PC-9 (cell line): ENCODE measurements at regions not wholly inside any gene's neighbourhood (a gene's known extent, or its start where the extent isn't known, plus 50 kb on each side); places are given as distances from the start of the nearest gene placed in this dataset.

Source experiments
- CTCF ChIP-seq: fragments of 200-600 bp; sonication (generic); conservative IDR thresholded peaks from 2 replicates; pipeline ENCODE4 v1.6.1; 2017; ENCODE audit warnings: mixed run types, antibody characterized with exemption, mild to moderate bottlenecking, moderate library complexity
- EZH2 ChIP-seq: fragments of 200-600 bp; sonication (generic); IDR thresholded peaks from 2 replicates; pipeline ENCODE4 v1.8.0; 2017; ENCODE audit warnings: antibody characterized with exemption, low read depth

DNA sequence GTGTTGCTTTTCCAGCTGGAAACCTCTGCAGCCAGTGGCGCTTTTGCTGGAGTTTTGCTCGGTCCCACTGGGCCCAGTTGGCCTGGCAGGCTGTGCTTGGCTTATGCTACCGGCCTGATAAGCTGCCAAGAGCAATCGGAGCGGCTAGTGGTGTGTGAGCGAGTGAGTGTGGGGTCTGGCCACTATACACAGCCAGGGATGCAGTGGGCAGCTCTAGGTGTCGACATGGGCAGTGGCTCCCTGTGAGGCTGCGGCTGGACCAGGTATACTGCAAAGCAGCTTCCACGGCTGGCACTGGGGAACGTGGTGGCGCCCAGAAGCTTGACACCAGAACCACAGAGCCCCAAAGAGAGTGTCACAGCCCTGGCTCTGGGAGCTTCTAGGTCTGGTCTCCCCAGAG, 996.5 kb downstream of the GRIK2 start:
- TF ChIP-seq CTCF (no peak), EZH2 (no peak)
